Psoas muscle (tissue), 7 donors: ENCODE measurements at regions not wholly inside any gene's neighbourhood (a gene's known extent, or its start where the extent isn't known, plus 50 kb on each side); places are given as distances from the start of the nearest gene placed in this dataset.

Experiments
- ATAC-seq, 4 donors: fragments of 200-7000 bp; cut with Tn5 transposase; one replicate each; pipeline ENCODE4 v1.9.1; 2020; ENCODE audit warnings: moderate library complexity in 3 of 4, mild to moderate bottlenecking in 2 of 4
- DNase-seq, 2 donors: peaks; one replicate each; pipeline ENCODE4 v3.0.0-alpha.2; 2020
- H3K27ac ChIP-seq: fragments of 200-600 bp; one replicate; pipeline ENCODE4 v1.8.0; 2022
- H3K27me3 ChIP-seq, 3 donors: fragments of 200-600 bp in 1 of 3; one replicate each; pipeline versions ENCODE4 v1.6.1 to v1.8.0; 2013 to 2022; ENCODE audit warnings: low read length in 2 of 3, mild to moderate bottlenecking in 2 of 3, moderate library complexity in 1 of 3; ENCODE audit not compliant: insufficient read depth in 3 of 3
- H3K36me3 ChIP-seq, 2 donors: fragments of 200-600 bp in 1 of 2; one replicate each; pipeline versions ENCODE4 v1.6.1 to v1.8.0; 2013 to 2022; ENCODE audit warnings: low read depth in 1 of 2, mild to moderate bottlenecking in 1 of 2, moderate library complexity in 1 of 2; ENCODE audit not compliant: insufficient read depth in 1 of 2
- H3K4me1 ChIP-seq: fragments of 200-600 bp; one replicate; pipeline ENCODE4 v1.8.0; 2022
- H3K4me3 ChIP-seq: fragments of 200-600 bp; one replicate; pipeline ENCODE4 v1.8.0; 2022; ENCODE audit warnings: mild to moderate bottlenecking
- H3K9me3 ChIP-seq: fragments of 200-600 bp; one replicate; pipeline ENCODE4 v1.8.0; 2022
- CTCF ChIP-seq: fragments of 200-600 bp; IDR thresholded peaks from one replicate; pipeline ENCODE4 v1.8.0; 2022; ENCODE audit warnings: antibody characterized with exemption
- WGBS, 3 donors: extraction: QIAGEN DNeasy Blood & Tissue Kit; methylation state at CpG; one replicate each; pipeline versions ENCODE4 v1.1.6 to v1.1.7; 2013; 5-methylcytosine and 5-hydroxymethylcytosine counted together
- intact Hi-C, 2 donors: fragments of 100-400 bp; cut with DNase I; formaldehyde crosslinking; loops; one replicate each; pipeline versions ENCODE4 v1.11.0 to v1.14.2; 2022
- donor health status: healthy with polysubstance abuse.
- donor health status: DM: no; HTN: no; CAD: no; lungs with moderate emphysema.
- donor health status: Bipolar disorder and iron deficiency.
- donor health status: healthy.
- donor health status: DM: yes; HTN: yes; CAD: no.
- donor health status: DM: no; HTN: no; CAD: no.
- donor health status: DM: yes; HTN: yes; CAD: no.

GRCh38 chr12:30466093-30466585, 229.5 kb downstream of the IPO8 start:
- Histone ChIP-seq H3K9me3 (no peaks in the 10 kb centered on the region), H3K27ac (no peak overlapping the region), H3K4me1 (no peaks in the 10 kb centered on the region), H3K4me3 (no peak overlapping the region), H3K36me3 (no peaks in the 10 kb centered on the region), H3K27me3 (no peaks in the 10 kb centered on the region)
- DNase-seq (no peak), ATAC-seq (no peak)
- TF ChIP-seq CTCF = no peak
- intact Hi-C loops = no loop called here
- 43 to 67% (median 44%) methylated on average over 4 of the region's 4 CpGs for WGBS, 3 donors

GRCh38 chr12:30463636-30464035, 232.0 kb downstream of the IPO8 start:
- no peaks in the 10 kb centered on the region for H3K27me3 ChIP-seq
- intact Hi-C loops = no loop called here
- 44 to 92% (median 76%) methylated on average over 2 of the region's 2 CpGs for WGBS, 3 donors
- no peak overlapping the region for H3K27ac ChIP-seq
- DNase-seq (no peak), ATAC-seq (no peak)
- no peak overlapping the region for H3K4me3 ChIP-seq
- no peak for TF ChIP-seq CTCF
- H3K9me3 ChIP-seq = no peaks in the 10 kb centered on the region
- H3K4me1 ChIP-seq = no peaks in the 10 kb centered on the region
- H3K36me3 ChIP-seq = no peaks in the 10 kb centered on the region

DNA sequence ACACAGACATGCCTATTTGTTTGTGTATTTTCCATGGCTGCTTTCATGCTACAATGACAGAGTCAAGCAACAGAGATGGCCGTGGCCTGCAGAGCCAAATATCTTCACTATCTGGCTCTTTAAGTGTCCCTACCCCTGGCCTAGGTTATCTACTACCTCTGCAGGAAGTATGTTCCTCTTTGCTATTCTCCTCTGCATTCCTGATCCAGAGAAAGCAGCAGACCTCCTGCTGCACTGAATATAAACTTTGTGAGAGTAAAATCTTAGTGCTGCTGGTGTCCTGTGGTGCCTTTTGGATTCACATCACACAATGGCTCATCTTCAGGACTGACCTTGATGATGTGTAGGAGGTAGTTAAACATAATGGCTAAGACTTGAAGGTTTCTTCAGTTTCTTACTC, 233.4 kb downstream of the IPO8 start:
- Histone ChIP-seq H3K4me1 (no peaks in the 10 kb centered on the region), H3K27ac (no peak overlapping the region), H3K27me3 (no peaks in the 10 kb centered on the region), H3K36me3 (no peaks in the 10 kb centered on the region), H3K9me3 (no peaks in the 10 kb centered on the region), H3K4me3 (no peak overlapping the region)
- DNase-seq = no peak
- intact Hi-C loops = no loop called here
- WGBS, 3 donors = 58 to 68% (median 59%) methylated on average over 1 of the region's 1 CpG
- no peak for ATAC-seq
- no peak for TF ChIP-seq CTCF

DNA sequence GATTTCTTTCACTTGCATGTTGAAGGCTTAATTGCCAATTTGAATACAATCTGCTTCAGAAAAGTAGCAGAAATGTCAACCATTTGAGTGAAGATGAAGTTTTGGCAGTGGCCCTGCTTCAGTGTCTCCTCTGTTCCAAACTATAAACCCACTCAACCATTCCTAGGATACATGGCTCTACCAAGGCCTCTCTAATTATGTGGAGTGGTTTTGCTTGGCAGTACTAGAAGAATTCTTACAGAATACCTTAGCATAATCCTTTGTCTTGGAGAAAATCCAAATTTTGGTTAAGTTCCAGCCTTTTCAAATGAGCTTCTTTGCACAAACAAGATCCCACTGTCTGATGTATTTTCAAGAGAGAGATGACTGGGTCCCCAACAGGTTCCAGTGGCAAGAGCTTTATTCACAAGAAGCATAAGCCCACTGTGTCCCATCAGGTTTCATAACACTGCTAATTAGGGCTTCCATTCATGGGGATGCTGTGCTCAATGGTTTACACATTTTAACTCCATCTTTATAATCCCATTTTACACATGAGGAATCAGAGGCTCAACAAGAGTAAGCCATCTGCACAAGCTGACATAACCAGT, 234.5 kb downstream of the IPO8 start:
- Histone ChIP-seq H3K9me3 (no peaks in the 10 kb centered on the region), H3K27ac (no peak overlapping the region)
- intact Hi-C loops = no loop called here

More for the DNA sequence above, 234.5 kb downstream of the IPO8 start:
- no peak overlapping the region for H3K4me3 ChIP-seq
- no peak for DNase-seq
- no peaks in the 10 kb centered on the region for H3K27me3 ChIP-seq
- no peak for TF ChIP-seq CTCF
- H3K4me1 ChIP-seq = no peaks in the 10 kb centered on the region
- no peak for ATAC-seq
- no peaks in the 10 kb centered on the region for H3K36me3 ChIP-seq
